ENCODE measurements at regions not wholly inside any gene's neighbourhood (a gene's known extent, or its start where the extent isn't known, plus 50 kb on each side); places are given as distances from the start of the nearest gene placed in this dataset.
"Not testable (repeated sequence)": the region's sequence is repeated elsewhere in the genome, so short reads cannot be mapped to it uniquely, and the experiment has no call there.

- no peak for DNase-seq
Observed at GRCh38 chr13:27327633-27328032, 57.0 kb downstream of the RASL11A start.

- DNase-seq: no peak
Observed at GRCh38 chr13:27329210-27329609, 58.6 kb downstream of the RASL11A start.

GRCh38 chr13:27334774-27335435, 64.3 kb downstream of the RASL11A start:
- DNase-seq: no peak

- no peak for DNase-seq
Observed at GRCh38 chr13:27336014-27336673, 65.5 kb downstream of the RASL11A start.

GRCh38 chr13:27338207-27338606, 67.6 kb downstream of the RASL11A start:
- no peak for DNase-seq

- no peak for DNase-seq
Observed at GRCh38 chr13:27338816-27339215, 68.2 kb downstream of the RASL11A start.

GRCh38 chr13:27339299-27339698, 68.7 kb downstream of the RASL11A start:
- no peak for DNase-seq

- DNase-seq: no peak
Observed at GRCh38 chr13:27341616-27342015, 71.0 kb downstream of the RASL11A start.

GRCh38 chr13:27347211-27347772, 76.7 kb downstream of the RASL11A start:
- no peak for DNase-seq

- DNase-seq: no peak
Observed at GRCh38 chr13:27348461-27348860, 76.0 kb upstream of the GTF3A start.

- DNase-seq: no peak
Observed at GRCh38 chr13:27349458-27349857, 75.0 kb upstream of the GTF3A start.

- not testable (repeated sequence) for DNase-seq
Observed at GRCh38 chr13:27350825-27351224, 73.6 kb upstream of the GTF3A start.

GRCh38 chr13:27352698-27353097, 71.7 kb upstream of the GTF3A start:
- no peak for DNase-seq

GRCh38 chr13:27353166-27353583, 71.2 kb upstream of the GTF3A start:
- DNase-seq: no peak

GRCh38 chr13:27353708-27354107, 70.7 kb upstream of the GTF3A start:
- DNase-seq: no peak

GRCh38 chr13:27354379-27354778, 70.0 kb upstream of the GTF3A start:
- peak; percentile 30 for DNase-seq

- DNase-seq: no peak
Observed at GRCh38 chr13:27355894-27356293, 68.5 kb upstream of the GTF3A start.

- DNase-seq: no peak
Observed at GRCh38 chr13:27358420-27358819, 66.0 kb upstream of the GTF3A start.

GRCh38 chr13:27359199-27359821, 65.1 kb upstream of the GTF3A start:
- DNase-seq: no peak

GRCh38 chr13:27360562-27360961, 63.9 kb upstream of the GTF3A start:
- DNase-seq: no peak

GRCh38 chr13:27362064-27362751, 62.2 kb upstream of the GTF3A start:
- DNase-seq: peak; percentile 21

GRCh38 chr13:27363637-27364036, 60.8 kb upstream of the GTF3A start:
- DNase-seq: not testable (repeated sequence)

GRCh38 chr13:27367570-27367969, 56.8 kb upstream of the GTF3A start:
- DNase-seq: no peak

All from NCI-H446 treated with DMSO at 0.1 percent for 48 hours (cell line).